Body of pancreas (tissue), 4 donors: ENCODE measurements at regions not wholly inside any gene's neighbourhood (a gene's known extent, or its start where the extent isn't known, plus 50 kb on each side); places are given as distances from the start of the nearest gene placed in this dataset.

Experiments
- ATAC-seq: fragments of 150-250 bp; one replicate; pipeline ENCODE4 v1.9.1; 2016
- DNase-seq, 4 donors: peaks; one replicate each; pipeline ENCODE4 v3.0.0-alpha.2; 2019
- H3K27ac ChIP-seq, 4 donors: fragments of 200-600 bp; sonication (generic); 1 replicate in 3 of 4; 2 replicates in 1 of 4; pipeline versions ENCODE4 v1.5.1 to v1.6.1; 2016 to 2019; ENCODE audit warnings: mild to moderate bottlenecking in 1 of 4, mixed read lengths in 1 of 4, moderate library complexity in 1 of 4
- H3K27me3 ChIP-seq, 2 donors: fragments of 200-600 bp; sonication (generic); one replicate each; pipeline ENCODE4 v1.6.0; 2016; ENCODE audit warnings: mild to moderate bottlenecking in 1 of 2
- H3K36me3 ChIP-seq, 2 donors: fragments of 200-600 bp; sonication (generic); replicated peaks in 1 of 2; 2 replicates each; pipeline ENCODE4 v1.5.1; 2016; ENCODE audit warnings: low read depth in 2 of 2; ENCODE audit not compliant: insufficient read depth in 1 of 2
- H3K4me1 ChIP-seq: fragments of 200-600 bp; sonication (generic); one replicate; pipeline ENCODE4 v1.6.0; 2016
- H3K4me3 ChIP-seq, 2 donors: fragments of 200-600 bp; sonication (generic); 1 replicate in 1 of 2; 2 replicates in 1 of 2; pipeline ENCODE4 v1.5.1; 2016 to 2019
- H3K9me3 ChIP-seq, 3 donors: fragments of 200-600 bp; sonication (generic); 1 replicate in 2 of 3; 2 replicates in 1 of 3; pipeline ENCODE4 v1.5.1; 2016
- CTCF ChIP-seq, 7 experiments: fragments of 450-650 bp in 4 of 7; fragments of 200-600 bp in 3 of 7; sonication (generic) in 3 of 7; IDR thresholded peaks; one replicate each; pipeline ENCODE4 v1.5.1; 2016 to 2019; ENCODE audit warnings: antibody characterized with exemption in 7 of 7
- POLR2A ChIP-seq, 3 donors: fragments of 450-650 bp; IDR thresholded peaks; one replicate each; pipeline ENCODE4 v1.6.1; 2016; ENCODE audit warnings: antibody characterized with exemption in 3 of 3, mild to moderate bottlenecking in 2 of 3
- WGBS, 2 donors: methylation state at CpG; one replicate each; pipeline ENCODE4 v1.1.5; 2017; 5-methylcytosine and 5-hydroxymethylcytosine counted together
- intact Hi-C: fragments of 100-400 bp; cut with DNase I; formaldehyde crosslinking; loops from one replicate; pipeline ENCODE4 v1.15.1; 2023

GRCh38 chr4:133720001-133720400, 481.6 kb downstream of the PABPC4L start:
- no peak for ATAC-seq
- DNase-seq: no peak
- H3K9me3 ChIP-seq: no peaks in the 10 kb centered on the region
- 29 to 37% methylated on average over 2 of the region's 2 CpGs for WGBS, 2 donors
- no peaks in the 10 kb centered on the region for H3K36me3 ChIP-seq
- TF ChIP-seq CTCF (IDR thresholded peaks at IDR 0.05): no peak
- TF ChIP-seq POLR2A (IDR thresholded peaks at IDR 0.05): no peak
- H3K4me3 ChIP-seq: no peak overlapping the region
- no peaks in the 10 kb centered on the region for H3K4me1 ChIP-seq
- H3K27me3 ChIP-seq: no peaks in the 10 kb centered on the region
- intact Hi-C loops: no loop called here
- no peak overlapping the region for H3K27ac ChIP-seq

GRCh38 chr4:133719098-133719497, 482.5 kb downstream of the PABPC4L start:
- ATAC-seq (no peak), DNase-seq (no peak)
- Histone ChIP-seq H3K4me1 (no peaks in the 10 kb centered on the region), H3K27ac (no peak overlapping the region), H3K9me3 (no peaks in the 10 kb centered on the region), H3K36me3 (no peaks in the 10 kb centered on the region), H3K27me3 (no peaks in the 10 kb centered on the region), H3K4me3 (no peak overlapping the region)
- intact Hi-C loops: no loop called here
- no peak for TF ChIP-seq POLR2A (IDR thresholded peaks at IDR 0.05)
- TF ChIP-seq CTCF (IDR thresholded peaks at IDR 0.05): no peak

GRCh38 chr4:133714211-133714610, 487.4 kb downstream of the PABPC4L start:
- intact Hi-C loops: no loop called here
- H3K27ac ChIP-seq: no peak overlapping the region
- no peaks in the 10 kb centered on the region for H3K9me3 ChIP-seq
- no peaks in the 10 kb centered on the region for H3K27me3 ChIP-seq
- no peaks in the 10 kb centered on the region for H3K4me1 ChIP-seq
- DNase-seq: no peak
- H3K36me3 ChIP-seq: no peaks in the 10 kb centered on the region
- TF ChIP-seq POLR2A (IDR thresholded peaks at IDR 0.05) (no peak), CTCF (IDR thresholded peaks at IDR 0.05) (no peak)
- H3K4me3 ChIP-seq: no peak overlapping the region
- no peak for ATAC-seq

GRCh38 chr4:133713340-133713739, 488.2 kb downstream of the PABPC4L start:
- no peaks in the 10 kb centered on the region for H3K36me3 ChIP-seq
- intact Hi-C loops: no loop called here
- no peaks in the 10 kb centered on the region for H3K27me3 ChIP-seq
- H3K4me1 ChIP-seq: no peaks in the 10 kb centered on the region
- no peak for TF ChIP-seq POLR2A (IDR thresholded peaks at IDR 0.05)
- 22 to 30% methylated on average over 3 of the region's 3 CpGs for WGBS, 2 donors
- ATAC-seq (no peak), DNase-seq (no peak)
- H3K9me3 ChIP-seq: no peaks in the 10 kb centered on the region
- no peak overlapping the region for H3K27ac ChIP-seq
- H3K4me3 ChIP-seq: no peak overlapping the region

GRCh38 chr4:133711817-133712216, 489.8 kb downstream of the PABPC4L start:
- Histone ChIP-seq H3K9me3 (no peaks in the 10 kb centered on the region), H3K36me3 (no peaks in the 10 kb centered on the region), H3K27me3 (no peaks in the 10 kb centered on the region), H3K27ac (no peak overlapping the region), H3K4me1 (no peaks in the 10 kb centered on the region), H3K4me3 (no peak overlapping the region)
- ATAC-seq (no peak), DNase-seq (no peak)
- TF ChIP-seq CTCF (IDR thresholded peaks at IDR 0.05): no peak
- no peak for TF ChIP-seq POLR2A (IDR thresholded peaks at IDR 0.05)
- intact Hi-C loops: no loop called here
- 62 to 69% methylated on average over 6 of the region's 6 CpGs for WGBS, 2 donors
